ENCODE measurements at regions not wholly inside any gene's neighbourhood (a gene's known extent, or its start where the extent isn't known, plus 50 kb on each side); places are given as distances from the start of the nearest gene placed in this dataset.

DNA sequence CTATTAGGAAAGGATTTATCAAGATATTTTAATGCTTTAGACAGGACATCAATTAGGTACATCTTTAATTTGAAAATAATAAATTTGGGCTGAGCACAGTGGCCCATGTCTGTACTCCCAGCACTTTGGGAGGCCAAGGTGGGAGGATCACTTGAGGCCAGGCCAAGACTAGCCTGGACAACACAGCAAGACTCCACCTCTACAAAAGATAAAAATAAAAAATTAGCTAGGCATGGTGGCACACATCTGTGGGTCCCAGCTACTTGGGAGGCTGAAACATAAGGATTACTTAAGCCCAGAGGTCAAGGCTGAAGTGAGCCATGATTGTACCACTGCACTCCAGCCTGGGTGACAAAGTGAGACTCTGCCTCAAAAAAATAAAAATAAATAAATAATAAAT lies 59.6 kb upstream of the IRF2 start:
- intact Hi-C loops (cut with DNase I), result no loop called here

GRCh38 chr4:184531008-184531407 lies 56.7 kb upstream of the IRF2 start:
- intact Hi-C loops (cut with DNase I), result no loop called here
- DNase-seq (ENCODE audit: missing footprints) (no peak), ATAC-seq (no peak)

More for the DNA sequence above, 59.6 kb upstream of the IRF2 start:
- no peak for DNase-seq (ENCODE audit: missing footprints)
- no peak for ATAC-seq

DNA sequence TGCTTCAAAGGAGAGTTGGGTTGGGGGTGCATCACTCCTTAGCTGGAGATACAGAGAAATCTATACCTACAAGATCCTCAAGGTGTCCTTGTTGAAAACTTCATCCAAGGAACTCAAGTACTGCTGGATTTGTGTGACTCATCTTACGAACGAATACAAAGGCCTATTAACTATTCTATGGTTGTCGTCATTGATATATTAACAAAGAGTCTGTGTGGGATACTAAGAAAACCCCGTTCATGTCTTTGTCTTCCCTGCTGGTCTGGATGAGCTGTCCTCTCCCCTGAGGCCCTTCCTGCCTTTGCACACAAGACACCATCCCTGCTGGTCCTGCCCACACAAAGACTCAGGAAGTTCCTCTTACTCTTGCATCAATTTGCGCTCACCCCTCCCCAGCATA lies 54.9 kb upstream of the IRF2 start:
- intact Hi-C loops (cut with DNase I), result no loop called here
- DNase-seq (ENCODE audit: missing footprints) (no peak), ATAC-seq (no peak)

GRCh38 chr4:184528713-184529112 lies 54.4 kb upstream of the IRF2 start:
- DNase-seq (ENCODE audit: missing footprints) (no peak), ATAC-seq (no peak)
- intact Hi-C loops (cut with DNase I), result no loop called here

- ATAC-seq (no peak), DNase-seq (ENCODE audit: missing footprints) (no peak)
Measured at GRCh38 chr4:184528051-184528450, 53.7 kb upstream of the IRF2 start.

DNA sequence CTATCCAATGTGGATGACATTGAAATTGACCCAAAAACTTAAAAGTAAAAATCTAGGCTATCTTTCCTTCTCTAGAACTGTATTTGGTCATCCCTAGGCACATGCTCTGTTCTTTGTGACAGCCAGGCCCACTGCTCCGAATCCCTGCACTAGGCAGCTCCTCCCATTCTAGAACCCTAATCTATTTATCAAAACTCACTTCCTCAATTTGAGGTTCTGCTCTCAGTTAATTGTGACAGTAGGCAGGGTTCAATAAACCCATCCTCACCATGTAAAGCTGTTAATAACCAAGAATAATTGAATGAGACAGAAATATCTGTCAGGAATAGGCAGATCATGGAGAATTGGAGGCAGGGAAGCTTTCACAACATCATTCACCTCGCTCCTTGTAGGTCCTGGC lies 51.9 kb upstream of the IRF2 start:
- ATAC-seq (no peak), DNase-seq (ENCODE audit: missing footprints) (no peak)
- intact Hi-C loops (cut with DNase I), result no loop called here

More at GRCh38 chr4:184528051-184528450, 53.7 kb upstream of the IRF2 start:
- intact Hi-C loops (cut with DNase I), result no loop called here
